ENCODE measurements at regions not wholly inside any gene's neighbourhood (a gene's known extent, or its start where the extent isn't known, plus 50 kb on each side); places are given as distances from the start of the nearest gene placed in this dataset.

DNA sequence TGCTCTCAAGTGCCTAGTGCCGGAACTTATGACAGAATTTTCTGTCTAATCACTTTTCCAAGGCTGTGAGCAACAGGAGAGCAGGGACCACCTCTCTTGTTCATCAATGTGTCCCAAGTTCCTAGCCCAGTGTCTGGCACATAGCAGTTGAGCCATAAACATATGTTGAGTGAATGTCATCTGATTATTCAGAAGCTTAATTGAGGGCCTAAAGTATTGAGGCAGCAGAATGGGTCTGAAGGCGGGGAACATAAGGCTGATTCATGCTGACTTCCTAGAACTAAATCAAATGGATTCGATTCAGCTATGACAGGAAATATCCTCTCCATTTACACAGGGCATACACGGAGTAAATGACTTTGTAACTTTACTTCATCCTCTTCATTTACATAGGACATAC is 438.0 kb upstream of the ZFHX3 start:
- in situ Hi-C loops (cut with HindIII; ENCODE audit: low pct_ligation_motif_present, low sequenced_read_pairs), result no loop called here
- no peaks in the 10 kb centered on the region for H3K27me3 ChIP-seq (replicated peaks)

DNA sequence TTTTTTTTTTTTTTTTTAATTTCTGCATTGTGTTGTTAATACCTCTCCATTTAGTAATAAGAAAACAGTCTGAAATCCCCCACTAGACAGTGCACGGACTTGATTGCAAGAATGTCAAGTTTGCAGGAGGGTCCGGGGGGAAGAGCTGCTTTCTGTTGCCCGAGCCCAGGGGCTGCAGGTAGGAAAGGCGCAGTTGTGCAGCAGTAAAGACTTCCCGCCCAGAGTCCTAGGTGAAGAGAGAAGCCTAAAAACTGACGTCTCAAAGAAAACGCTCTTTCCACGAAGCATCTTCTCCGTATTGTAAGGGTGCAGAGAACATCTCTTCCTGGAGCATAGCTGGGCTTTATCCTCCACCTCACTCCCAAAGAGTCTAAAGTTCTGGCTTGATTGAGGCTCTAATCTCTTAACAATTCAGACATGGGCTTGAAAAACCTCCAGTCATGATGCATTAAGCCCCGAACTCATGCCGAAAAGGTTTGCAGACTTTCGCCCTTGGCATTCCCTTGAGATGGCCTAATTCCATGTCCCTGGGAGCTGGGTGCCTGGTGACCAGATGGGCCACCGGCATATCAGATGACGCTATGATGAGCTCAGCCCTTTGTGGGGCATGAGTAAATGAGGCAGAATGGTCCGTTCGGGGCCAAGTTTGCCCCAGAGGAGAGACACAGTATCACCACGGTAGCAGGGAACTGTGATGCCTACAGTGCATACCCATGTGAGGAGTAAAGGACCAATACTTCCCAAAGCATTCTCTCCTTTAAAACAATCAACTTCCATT is 436.2 kb upstream of the ZFHX3 start:
- Histone ChIP-seq H3K27ac (no peak overlapping the region), H3K4me3 (ENCODE audit: low read depth, low read length) (no peak overlapping the region), H3K36me3 (replicated peaks) (no peaks in the 10 kb centered on the region), H3K27me3 (replicated peaks) (no peaks in the 10 kb centered on the region)
- no peak for DNase-seq
- TF ChIP-seq, protein P1, sequence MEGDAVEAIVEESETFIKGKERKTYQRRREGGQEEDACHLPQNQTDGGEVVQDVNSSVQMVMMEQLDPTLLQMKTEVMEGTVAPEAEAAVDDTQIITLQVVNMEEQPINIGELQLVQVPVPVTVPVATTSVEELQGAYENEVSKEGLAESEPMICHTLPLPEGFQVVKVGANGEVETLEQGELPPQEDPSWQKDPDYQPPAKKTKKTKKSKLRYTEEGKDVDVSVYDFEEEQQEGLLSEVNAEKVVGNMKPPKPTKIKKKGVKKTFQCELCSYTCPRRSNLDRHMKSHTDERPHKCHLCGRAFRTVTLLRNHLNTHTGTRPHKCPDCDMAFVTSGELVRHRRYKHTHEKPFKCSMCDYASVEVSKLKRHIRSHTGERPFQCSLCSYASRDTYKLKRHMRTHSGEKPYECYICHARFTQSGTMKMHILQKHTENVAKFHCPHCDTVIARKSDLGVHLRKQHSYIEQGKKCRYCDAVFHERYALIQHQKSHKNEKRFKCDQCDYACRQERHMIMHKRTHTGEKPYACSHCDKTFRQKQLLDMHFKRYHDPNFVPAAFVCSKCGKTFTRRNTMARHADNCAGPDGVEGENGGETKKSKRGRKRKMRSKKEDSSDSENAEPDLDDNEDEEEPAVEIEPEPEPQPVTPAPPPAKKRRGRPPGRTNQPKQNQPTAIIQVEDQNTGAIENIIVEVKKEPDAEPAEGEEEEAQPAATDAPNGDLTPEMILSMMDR (IDR thresholded peaks at IDR 0.05; ENCODE audit: low read depth, low read length, missing control alignments), result no peak
- in situ Hi-C loops (cut with HindIII; ENCODE audit: low pct_ligation_motif_present, low sequenced_read_pairs), result no loop called here

More for the DNA sequence above, 438.0 kb upstream of the ZFHX3 start:
- TF ChIP-seq, protein P1 (IDR thresholded peaks at IDR 0.05; ENCODE audit: low read depth, low read length, missing control alignments), result no peak
- no peak overlapping the region for H3K27ac ChIP-seq
- H3K4me3 ChIP-seq (ENCODE audit: low read depth, low read length), result no peak overlapping the region
- DNase-seq, result no peak
- H3K36me3 ChIP-seq (replicated peaks), result no peaks in the 10 kb centered on the region

DNA sequence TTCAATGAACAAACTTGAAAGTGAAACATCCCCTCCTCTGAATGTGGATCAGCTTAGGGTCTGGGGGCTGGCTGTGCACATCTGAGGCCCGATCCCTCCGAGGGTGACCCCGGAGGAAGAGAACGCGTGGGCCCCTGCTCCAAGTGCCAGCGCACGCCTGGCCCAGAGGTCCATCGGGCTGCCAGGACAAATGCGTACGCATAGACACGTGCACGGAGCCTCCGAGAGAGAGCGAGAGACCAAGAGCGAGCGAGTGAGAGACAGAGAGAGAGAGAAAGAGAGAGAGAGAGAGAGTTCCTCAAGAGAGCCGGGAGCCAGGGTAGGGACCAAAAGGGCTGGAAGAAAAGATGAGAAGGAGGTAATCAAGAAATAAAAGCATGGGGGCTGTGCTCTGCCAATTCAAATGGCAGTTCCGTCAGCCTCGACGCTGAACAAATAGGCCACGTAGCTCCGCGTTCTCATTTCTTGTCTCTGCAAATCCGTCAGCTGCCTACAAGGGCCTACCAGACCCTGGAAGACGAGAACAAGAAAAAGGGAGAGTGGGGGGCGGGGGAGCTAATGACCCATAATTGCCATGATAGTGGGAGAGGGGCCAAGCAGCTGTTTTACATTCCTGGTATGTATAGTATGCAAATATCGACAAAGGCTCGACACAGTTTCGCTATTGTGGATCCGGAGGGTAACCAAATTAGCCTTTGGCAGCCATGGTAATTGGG is 435.3 kb upstream of the ZFHX3 start:
- no peak for DNase-seq
- Histone ChIP-seq H3K27ac (no peak overlapping the region), H3K36me3 (replicated peaks) (no peaks in the 10 kb centered on the region), H3K4me3 (ENCODE audit: low read depth, low read length) (no peak overlapping the region), H3K27me3 (replicated peaks) (no peaks in the 10 kb centered on the region)
- in situ Hi-C loops (cut with HindIII; ENCODE audit: low pct_ligation_motif_present, low sequenced_read_pairs), result no loop called here
- TF ChIP-seq, protein P1 (IDR thresholded peaks at IDR 0.05; ENCODE audit: low read depth, low read length, missing control alignments), result no peak

DNA sequence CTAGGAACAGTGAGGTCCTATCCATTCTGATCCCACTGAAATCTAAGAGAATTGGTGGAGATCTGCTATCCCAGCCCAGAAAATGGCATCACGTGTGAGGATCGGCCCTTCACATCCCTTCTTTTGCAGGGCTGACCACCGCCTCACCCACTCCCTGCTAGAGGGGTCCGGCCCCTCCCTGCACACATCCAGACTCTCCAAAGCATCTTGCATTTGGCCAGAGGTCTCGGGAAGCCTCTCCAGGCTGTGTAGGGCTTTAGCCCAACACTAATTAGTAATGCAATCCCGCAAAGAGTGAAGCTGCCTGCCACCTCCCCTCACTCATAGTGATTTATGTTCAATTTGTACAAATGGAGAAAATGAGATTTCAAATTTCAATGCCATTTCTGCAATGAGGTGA is 434.4 kb upstream of the ZFHX3 start:
- Histone ChIP-seq H3K27me3 (replicated peaks) (no peaks in the 10 kb centered on the region), H3K36me3 (replicated peaks) (no peaks in the 10 kb centered on the region), H3K4me3 (ENCODE audit: low read depth, low read length) (no peak overlapping the region), H3K27ac (no peak overlapping the region)
- TF ChIP-seq, protein P1 (IDR thresholded peaks at IDR 0.05; ENCODE audit: low read depth, low read length, missing control alignments), result no peak
- in situ Hi-C loops (cut with HindIII; ENCODE audit: low pct_ligation_motif_present, low sequenced_read_pairs), result no loop called here
- DNase-seq, result no peak

DNA sequence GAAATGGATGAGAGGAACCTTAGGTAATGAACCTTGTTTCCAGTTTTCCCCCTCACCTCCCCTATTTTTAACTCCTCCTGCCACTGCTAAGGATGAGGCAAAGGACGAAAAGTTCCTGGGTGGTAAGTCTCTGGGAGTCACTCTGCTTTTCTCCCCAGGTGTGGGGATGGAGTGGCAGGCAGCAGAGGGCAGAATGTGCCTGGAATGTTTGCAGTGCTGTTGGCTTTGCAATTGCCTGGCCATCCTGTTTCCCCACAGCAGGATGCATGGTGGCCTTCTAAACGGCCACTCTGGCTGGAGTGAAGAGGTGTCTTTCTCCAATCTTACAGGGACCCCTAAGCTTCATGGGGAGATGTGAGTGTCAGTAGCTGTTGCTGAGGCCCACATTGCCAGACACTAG is 432.5 kb upstream of the ZFHX3 start:
- TF ChIP-seq, protein P1 (IDR thresholded peaks at IDR 0.05; ENCODE audit: low read depth, low read length, missing control alignments), result no peak
- in situ Hi-C loops (cut with HindIII; ENCODE audit: low pct_ligation_motif_present, low sequenced_read_pairs), result no loop called here
- Histone ChIP-seq H3K36me3 (replicated peaks) (no peaks in the 10 kb centered on the region), H3K27me3 (replicated peaks) (no peaks in the 10 kb centered on the region), H3K27ac (no peak overlapping the region), H3K4me3 (ENCODE audit: low read depth, low read length) (no peak overlapping the region)
- DNase-seq, result no peak
